Mammary epithelial cell (primary cell): ENCODE measurements at regions not wholly inside any gene's neighbourhood (a gene's known extent, or its start where the extent isn't known, plus 50 kb on each side); places are given as distances from the start of the nearest gene placed in this dataset.

Experiments
- EZH2 ChIP-seq: IDR thresholded peaks from 2 replicates; pipeline ENCODE4 v1.6.1; 2012; ENCODE audit warnings: low read length, inconsistent platforms, borderline replicate concordance
- TF ChIP-seq, protein P1 (sequence below), 2 donors: IDR thresholded peaks in 1 of 2; conservative IDR thresholded peaks in 1 of 2; 2 replicates each; pipeline ENCODE4 v1.5.1; 2011 to 2012; ENCODE audit warnings: inconsistent platforms in 2 of 2, low read length in 2 of 2, mild to moderate bottlenecking in 2 of 2, control low read depth in 1 of 2, low read depth in 1 of 2; ENCODE audit not compliant: insufficient read depth in 1 of 2; ENCODE audit errors: extremely low read depth in 1 of 2

GRCh38 chr19:31445406-31445805, 96.2 kb upstream of the TSHZ3 start:
- TF ChIP-seq EZH2 = no peak
- TF ChIP-seq, protein P1, sequence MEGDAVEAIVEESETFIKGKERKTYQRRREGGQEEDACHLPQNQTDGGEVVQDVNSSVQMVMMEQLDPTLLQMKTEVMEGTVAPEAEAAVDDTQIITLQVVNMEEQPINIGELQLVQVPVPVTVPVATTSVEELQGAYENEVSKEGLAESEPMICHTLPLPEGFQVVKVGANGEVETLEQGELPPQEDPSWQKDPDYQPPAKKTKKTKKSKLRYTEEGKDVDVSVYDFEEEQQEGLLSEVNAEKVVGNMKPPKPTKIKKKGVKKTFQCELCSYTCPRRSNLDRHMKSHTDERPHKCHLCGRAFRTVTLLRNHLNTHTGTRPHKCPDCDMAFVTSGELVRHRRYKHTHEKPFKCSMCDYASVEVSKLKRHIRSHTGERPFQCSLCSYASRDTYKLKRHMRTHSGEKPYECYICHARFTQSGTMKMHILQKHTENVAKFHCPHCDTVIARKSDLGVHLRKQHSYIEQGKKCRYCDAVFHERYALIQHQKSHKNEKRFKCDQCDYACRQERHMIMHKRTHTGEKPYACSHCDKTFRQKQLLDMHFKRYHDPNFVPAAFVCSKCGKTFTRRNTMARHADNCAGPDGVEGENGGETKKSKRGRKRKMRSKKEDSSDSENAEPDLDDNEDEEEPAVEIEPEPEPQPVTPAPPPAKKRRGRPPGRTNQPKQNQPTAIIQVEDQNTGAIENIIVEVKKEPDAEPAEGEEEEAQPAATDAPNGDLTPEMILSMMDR (conservative IDR thresholded peaks at IDR 0.05 in 1 of 2, IDR thresholded peaks at IDR 0.05 in 1 of 2; ENCODE audit: extremely low read depth in 1 of 2, insufficient read depth in 1 of 2, low read depth in 1 of 2, low read length in 2 of 2) = no peak
